KMS-11 (cell line): ENCODE measurements at regions not wholly inside any gene's neighbourhood (a gene's known extent, or its start where the extent isn't known, plus 50 kb on each side); places are given as distances from the start of the nearest gene placed in this dataset.

Experiments
- H2AFZ ChIP-seq: fragments of 200-600 bp; sonication (generic); 2 replicates; pipeline ENCODE4 v1.6.1; 2016; ENCODE audit warnings: antibody characterized with exemption, mixed run types, low read depth
- H3K27ac ChIP-seq: fragments of 200-600 bp; sonication (generic); 2 replicates; pipeline ENCODE4 v1.6.1; 2016; ENCODE audit warnings: mild to moderate bottlenecking, mixed run types
- H3K27me3 ChIP-seq: fragments of 200-600 bp; sonication (generic); 2 replicates; pipeline ENCODE4 v1.6.1; 2017; ENCODE audit warnings: mild to moderate bottlenecking, low read depth, mixed run types, moderate library complexity; ENCODE audit not compliant: insufficient read depth
- H3K36me3 ChIP-seq: fragments of 200-600 bp; sonication (generic); 2 replicates; pipeline ENCODE4 v1.6.1; 2017; ENCODE audit warnings: mild to moderate bottlenecking, mixed run types; ENCODE audit not compliant: insufficient read depth
- H3K4me1 ChIP-seq: fragments of 200-600 bp; sonication (generic); 2 replicates; pipeline ENCODE4 v1.6.1; 2016; ENCODE audit warnings: mild to moderate bottlenecking, low read depth, mixed run types; ENCODE audit not compliant: poor library complexity, severe bottlenecking
- H3K4me2 ChIP-seq: fragments of 200-600 bp; sonication (generic); 2 replicates; pipeline ENCODE4 v1.7.0; 2016; ENCODE audit warnings: mild to moderate bottlenecking, mixed run types
- H3K4me3 ChIP-seq: fragments of 200-600 bp; sonication (generic); IDR thresholded peaks from 2 replicates; pipeline ENCODE4 v1.6.1; 2017; ENCODE audit warnings: low read depth, low read length, mixed read lengths; ENCODE audit not compliant: insufficient read depth
- H3K79me2 ChIP-seq: fragments of 200-600 bp; sonication (generic); 2 replicates; pipeline ENCODE4 v1.6.1; 2016; ENCODE audit warnings: low read depth, mixed run types; ENCODE audit not compliant: insufficient read depth
- H3K9ac ChIP-seq: fragments of 200-600 bp; sonication (generic); 2 replicates; pipeline ENCODE4 v1.6.1; 2016; ENCODE audit warnings: mild to moderate bottlenecking, mixed run types
- H4K20me1 ChIP-seq: fragments of 200-600 bp; sonication (generic); 2 replicates; pipeline ENCODE4 v1.6.1; 2016; ENCODE audit warnings: mild to moderate bottlenecking, mixed run types; ENCODE audit not compliant: insufficient read depth
- TF ChIP-seq, protein P1 (sequence below): fragments of 200-600 bp; sonication (generic); conservative IDR thresholded peaks from 2 replicates; pipeline ENCODE4 v1.6.1; 2017; ENCODE audit warnings: low read depth, mild to moderate bottlenecking, antibody characterized with exemption, low read length, moderate library complexity, mixed read lengths

GRCh38 chr6:40020166-40020565, 85.9 kb upstream of the MOCS1 start:
- Histone ChIP-seq H2AFZ (no peak overlapping the region), H3K27ac (no peak overlapping the region), H3K4me2 (no peak overlapping the region), H3K4me3 (no peak overlapping the region), H4K20me1 (no peaks in the 10 kb centered on the region), H3K9ac (no peak overlapping the region), H3K36me3 (no peaks in the 10 kb centered on the region), H3K27me3 (no peaks in the 10 kb centered on the region), H3K4me1 (no peaks in the 10 kb centered on the region), H3K79me2 (no peaks in the 10 kb centered on the region)
- TF ChIP-seq, protein P1, sequence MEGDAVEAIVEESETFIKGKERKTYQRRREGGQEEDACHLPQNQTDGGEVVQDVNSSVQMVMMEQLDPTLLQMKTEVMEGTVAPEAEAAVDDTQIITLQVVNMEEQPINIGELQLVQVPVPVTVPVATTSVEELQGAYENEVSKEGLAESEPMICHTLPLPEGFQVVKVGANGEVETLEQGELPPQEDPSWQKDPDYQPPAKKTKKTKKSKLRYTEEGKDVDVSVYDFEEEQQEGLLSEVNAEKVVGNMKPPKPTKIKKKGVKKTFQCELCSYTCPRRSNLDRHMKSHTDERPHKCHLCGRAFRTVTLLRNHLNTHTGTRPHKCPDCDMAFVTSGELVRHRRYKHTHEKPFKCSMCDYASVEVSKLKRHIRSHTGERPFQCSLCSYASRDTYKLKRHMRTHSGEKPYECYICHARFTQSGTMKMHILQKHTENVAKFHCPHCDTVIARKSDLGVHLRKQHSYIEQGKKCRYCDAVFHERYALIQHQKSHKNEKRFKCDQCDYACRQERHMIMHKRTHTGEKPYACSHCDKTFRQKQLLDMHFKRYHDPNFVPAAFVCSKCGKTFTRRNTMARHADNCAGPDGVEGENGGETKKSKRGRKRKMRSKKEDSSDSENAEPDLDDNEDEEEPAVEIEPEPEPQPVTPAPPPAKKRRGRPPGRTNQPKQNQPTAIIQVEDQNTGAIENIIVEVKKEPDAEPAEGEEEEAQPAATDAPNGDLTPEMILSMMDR = no peak

- Histone ChIP-seq H4K20me1 (no peaks in the 10 kb centered on the region), H3K79me2 (no peaks in the 10 kb centered on the region), H3K27me3 (no peaks in the 10 kb centered on the region), H3K36me3 (no peaks in the 10 kb centered on the region), H3K4me2 (no peak overlapping the region), H3K27ac (no peak overlapping the region), H3K4me3 (no peak overlapping the region), H3K9ac (no peak overlapping the region), H2AFZ (no peak overlapping the region), H3K4me1 (no peaks in the 10 kb centered on the region)
- TF ChIP-seq, protein P1 = no peak
Measured at GRCh38 chr6:40015530-40015929, 81.3 kb upstream of the MOCS1 start.

- Histone ChIP-seq H3K4me2 (no peak overlapping the region), H3K36me3 (no peaks in the 10 kb centered on the region), H3K79me2 (no peaks in the 10 kb centered on the region), H3K27ac (no peak overlapping the region), H3K4me1 (no peaks in the 10 kb centered on the region), H3K9ac (no peak overlapping the region), H4K20me1 (no peaks in the 10 kb centered on the region), H3K27me3 (no peaks in the 10 kb centered on the region), H3K4me3 (no peak overlapping the region), H2AFZ (no peak overlapping the region)
- TF ChIP-seq, protein P1 = no peak
Measured at GRCh38 chr6:40011844-40012243, 77.6 kb upstream of the MOCS1 start.

GRCh38 chr6:40000964-40001515, 66.8 kb upstream of the MOCS1 start:
- H3K27ac ChIP-seq = no peak overlapping the region
- H2AFZ ChIP-seq = no peak overlapping the region
- H3K9ac ChIP-seq = no peak overlapping the region
- no peaks in the 10 kb centered on the region for H3K36me3 ChIP-seq
- H3K27me3 ChIP-seq = no peaks in the 10 kb centered on the region
- H3K4me3 ChIP-seq = no peak overlapping the region
- TF ChIP-seq, protein P1 = no peak
- no peaks in the 10 kb centered on the region for H3K4me1 ChIP-seq
- no peaks in the 10 kb centered on the region for H3K79me2 ChIP-seq
- no peaks in the 10 kb centered on the region for H4K20me1 ChIP-seq
- H3K4me2 ChIP-seq = no peak overlapping the region
